ENCODE measurements at regions not wholly inside any gene's neighbourhood (a gene's known extent, or its start where the extent isn't known, plus 50 kb on each side); places are given as distances from the start of the nearest gene placed in this dataset.

- peak; percentile 91 for DNase-seq (ENCODE audit: extremely low spot score)
- Histone ChIP-seq H3K27me3 (peaks cover 0 to 7% (median 0%) of the 10 kb centered on the region in 4 donors), H3K9me3 (no peaks in the 10 kb centered on the region), H3K36me3 (no peaks in the 10 kb centered on the region), H3K4me1 (no peaks in the 10 kb centered on the region), H3K4me3 (no peak overlapping the region), H3K27ac (replicated peaks in 1 of 4) (no peak overlapping the region)
- 91% methylated on average over 9 of the region's 9 CpGs for WGBS
- intact Hi-C loops (cut with DNase I), result no loop called here
- TF ChIP-seq POLR2A (IDR thresholded peaks at IDR 0.05; ENCODE audit: low read depth) (no peak), EP300 (IDR thresholded peaks at IDR 0.05) (no peak), CTCF (IDR thresholded peaks at IDR 0.05) (no peak)
Measured at GRCh38 chr11:134756811-134757540, 344.9 kb upstream of the B3GAT1 start.

GRCh38 chr11:134755535-134755934, 343.5 kb upstream of the B3GAT1 start:
- Histone ChIP-seq H3K9me3 (no peaks in the 10 kb centered on the region), H3K27ac (replicated peaks in 1 of 4) (no peak overlapping the region), H3K4me1 (no peaks in the 10 kb centered on the region), H3K4me3 (no peak overlapping the region), H3K27me3 (peaks cover 0 to 7% (median 0%) of the 10 kb centered on the region in 4 donors), H3K36me3 (no peaks in the 10 kb centered on the region)
- intact Hi-C loops (cut with DNase I), result no loop called here
- TF ChIP-seq CTCF (IDR thresholded peaks at IDR 0.05), result no peak
- WGBS, result 85% methylated on average over 8 of the region's 10 CpGs
- DNase-seq (ENCODE audit: extremely low spot score), result peak; percentile 90

GRCh38 chr11:134754521-134755198, 342.6 kb upstream of the B3GAT1 start:
- no peak for TF ChIP-seq POLR2A (IDR thresholded peaks at IDR 0.05; ENCODE audit: low read depth)
- no peak for TF ChIP-seq EP300 (IDR thresholded peaks at IDR 0.05)
- no peak for TF ChIP-seq CTCF (IDR thresholded peaks at IDR 0.05)
- TF ChIP-seq POLR2AphosphoS5 (IDR thresholded peaks at IDR 0.05), result no peak
- Histone ChIP-seq H3K27ac (replicated peaks in 1 of 4) (no peak overlapping the region), H3K4me1 (no peaks in the 10 kb centered on the region), H3K36me3 (no peaks in the 10 kb centered on the region), H3K4me3 (no peak overlapping the region), H3K27me3 (peaks cover 0 to 7% (median 0%) of the 10 kb centered on the region in 4 donors), H3K9me3 (no peaks in the 10 kb centered on the region)
- WGBS, result 89% methylated on average over 8 of the region's 19 CpGs
- DNase-seq (ENCODE audit: extremely low spot score), result peak; percentile 90
- intact Hi-C loops (cut with DNase I), result no loop called here

- Histone ChIP-seq H3K4me3 (no peak overlapping the region), H3K4me1 (no peaks in the 10 kb centered on the region), H3K27ac (replicated peaks in 1 of 4) (no peak overlapping the region), H3K9me3 (no peaks in the 10 kb centered on the region), H3K27me3 (peaks cover 0 to 7% (median 0%) of the 10 kb centered on the region in 4 donors), H3K36me3 (no peaks in the 10 kb centered on the region)
- TF ChIP-seq POLR2A (IDR thresholded peaks at IDR 0.05; ENCODE audit: low read depth), result no peak
- TF ChIP-seq POLR2AphosphoS5 (IDR thresholded peaks at IDR 0.05), result no peak
- TF ChIP-seq CTCF (IDR thresholded peaks at IDR 0.05), result no peak
- no peak for TF ChIP-seq EP300 (IDR thresholded peaks at IDR 0.05)
- peak; percentile 86 for DNase-seq (ENCODE audit: extremely low spot score)
- intact Hi-C loops (cut with DNase I), result no loop called here
- 76% methylated on average over 16 of the region's 16 CpGs for WGBS
Measured at GRCh38 chr11:134753771-134754520, 341.9 kb upstream of the B3GAT1 start.

Data from esophagus muscularis mucosa (tissue), 4 donors.